Parathyroid adenoma (tissue), 2 donors: ENCODE measurements at regions not wholly inside any gene's neighbourhood (a gene's known extent, or its start where the extent isn't known, plus 50 kb on each side); places are given as distances from the start of the nearest gene placed in this dataset.
"Not testable (repeated sequence)": the region's sequence is repeated elsewhere in the genome, so short reads cannot be mapped to it uniquely, and the experiment has no call there.

Experiments
- H2AFZ ChIP-seq: fragments of 300-600 bp; sonication (generic); one replicate; pipeline ENCODE4 v1.7.0; 2017; ENCODE audit warnings: antibody characterized with exemption, mild to moderate bottlenecking
- H3K27ac ChIP-seq: fragments of 300-600 bp; sonication (generic); one replicate; pipeline ENCODE4 v1.7.0; 2017
- H3K27me3 ChIP-seq: fragments of 300-600 bp; sonication (generic); one replicate; pipeline ENCODE4 v1.7.0; 2017; ENCODE audit warnings: low read length; ENCODE audit not compliant: control insufficient read depth, insufficient read depth
- H3K36me3 ChIP-seq: fragments of 300-600 bp; sonication (generic); one replicate; pipeline ENCODE4 v1.7.0; 2017; ENCODE audit warnings: low read length; ENCODE audit not compliant: control insufficient read depth, insufficient read depth
- H3K4me1 ChIP-seq: fragments of 300-600 bp; sonication (generic); one replicate; pipeline ENCODE4 v1.7.0; 2017; ENCODE audit warnings: control low read depth
- H3K4me2 ChIP-seq: fragments of 300-600 bp; sonication (generic); one replicate; pipeline ENCODE4 v1.7.0; 2017; ENCODE audit warnings: low read length
- H3K4me3 ChIP-seq: fragments of 300-600 bp; sonication (generic); one replicate; pipeline ENCODE4 v1.7.0; 2017; ENCODE audit warnings: low read depth, low read length
- H3K79me2 ChIP-seq: fragments of 300-600 bp; sonication (generic); one replicate; pipeline ENCODE4 v1.7.0; 2017; ENCODE audit warnings: control low read depth
- H3K9ac ChIP-seq: fragments of 300-600 bp; sonication (generic); one replicate; pipeline ENCODE4 v1.7.0; 2017; ENCODE audit warnings: mild to moderate bottlenecking
- H3K9me3 ChIP-seq: fragments of 300-600 bp; sonication (generic); one replicate; pipeline ENCODE4 v1.7.0; 2017; ENCODE audit warnings: low read length; ENCODE audit not compliant: control insufficient read depth
- CTCF ChIP-seq: fragments of 300-600 bp; sonication (generic); IDR thresholded peaks from one replicate; pipeline ENCODE4 v1.7.0; 2017; ENCODE audit warnings: antibody characterized with exemption, mild to moderate bottlenecking
- donor health status: primary hyperparathyroidism.

DNA sequence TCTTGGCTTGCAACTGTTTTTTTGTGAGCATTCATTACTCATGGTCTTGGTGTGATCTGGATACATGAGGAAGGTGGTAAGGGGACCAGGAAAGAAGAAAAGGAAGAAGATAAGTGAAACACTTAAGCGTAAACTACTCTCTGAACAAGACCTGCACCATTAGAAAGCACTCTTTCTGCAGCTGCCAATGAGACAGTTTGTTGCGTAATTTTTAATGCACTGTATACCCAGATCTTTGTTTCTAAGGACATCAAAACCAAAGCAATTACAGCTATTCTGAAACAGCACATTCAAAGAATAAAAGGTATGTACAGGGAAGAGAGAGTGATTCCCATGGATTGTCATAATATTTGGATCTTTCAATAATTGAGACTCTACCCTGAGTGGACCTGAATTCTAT is 147.4 kb downstream of the BLID start:
- no peak overlapping the region for H3K4me2 ChIP-seq
- no peaks in the 10 kb centered on the region for H3K4me1 ChIP-seq
- no peak overlapping the region for H3K27ac ChIP-seq
- H3K79me2 ChIP-seq, result no peaks in the 10 kb centered on the region
- H3K36me3 ChIP-seq, result no peaks in the 10 kb centered on the region
- no peak overlapping the region for H2AFZ ChIP-seq
- H3K9ac ChIP-seq, result no peak overlapping the region
- no peaks in the 10 kb centered on the region for H3K27me3 ChIP-seq
- no peak overlapping the region for H3K4me3 ChIP-seq
- H3K9me3 ChIP-seq, result no peaks in the 10 kb centered on the region
- TF ChIP-seq CTCF, result no peak

GRCh38 chr11:121967131-121967704 is 148.8 kb downstream of the BLID start:
- TF ChIP-seq CTCF, result no peak
- no peak overlapping the region for H3K4me3 ChIP-seq
- no peaks in the 10 kb centered on the region for H3K79me2 ChIP-seq
- no peaks in the 10 kb centered on the region for H3K4me1 ChIP-seq
- no peaks in the 10 kb centered on the region for H3K36me3 ChIP-seq
- no peaks in the 10 kb centered on the region for H3K9me3 ChIP-seq
- H2AFZ ChIP-seq, result no peak overlapping the region
- no peak overlapping the region for H3K4me2 ChIP-seq
- H3K9ac ChIP-seq, result no peak overlapping the region
- H3K27me3 ChIP-seq, result no peaks in the 10 kb centered on the region
- no peak overlapping the region for H3K27ac ChIP-seq

DNA sequence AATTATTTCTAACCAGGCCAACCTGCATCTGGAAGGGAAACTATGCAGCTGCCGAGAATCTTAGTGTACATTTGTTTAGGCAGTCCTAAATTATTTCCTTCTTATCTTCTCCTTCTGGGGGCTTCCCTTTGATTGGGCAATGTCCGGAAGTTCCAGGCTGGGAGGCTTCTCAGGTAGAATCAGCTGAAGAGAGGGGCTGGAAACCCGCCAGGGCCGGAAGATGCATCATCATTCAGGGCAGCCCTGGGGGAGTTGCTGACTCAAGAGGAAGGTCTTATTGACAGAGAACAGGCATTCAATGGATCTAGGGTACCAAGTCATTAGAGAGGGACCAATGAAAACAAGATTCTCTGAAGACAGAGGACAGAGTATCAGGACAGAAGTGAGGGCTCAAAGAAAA is 150.7 kb downstream of the BLID start:
- Histone ChIP-seq H3K27me3 (no peaks in the 10 kb centered on the region), H3K9me3 (no peaks in the 10 kb centered on the region), H3K4me2 (no peak overlapping the region), H3K27ac (no peak overlapping the region), H3K79me2 (no peaks in the 10 kb centered on the region), H3K4me1 (no peaks in the 10 kb centered on the region), H3K4me3 (no peak overlapping the region), H3K9ac (no peak overlapping the region), H3K36me3 (no peaks in the 10 kb centered on the region), H2AFZ (no peak overlapping the region)
- no peak for TF ChIP-seq CTCF

DNA sequence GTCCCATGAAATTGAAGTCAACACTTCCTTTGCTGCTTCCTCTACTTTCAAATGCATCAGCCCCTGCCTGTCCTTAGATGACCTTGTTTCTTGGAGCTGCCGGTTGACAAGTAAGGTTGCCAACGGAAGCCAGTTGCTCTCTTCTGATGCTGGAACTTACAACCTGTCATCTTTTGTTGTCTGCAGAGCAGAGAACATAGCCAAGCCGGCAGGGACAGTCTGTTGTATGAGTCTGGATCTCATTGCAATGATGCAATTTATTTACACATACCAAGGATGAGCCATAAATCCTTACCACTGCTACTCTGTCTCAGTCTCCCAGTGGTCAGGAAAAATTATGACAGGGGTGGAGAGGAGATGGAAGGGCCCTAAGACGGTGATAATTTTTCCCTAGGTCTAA is 151.4 kb downstream of the BLID start:
- no peaks in the 10 kb centered on the region for H3K36me3 ChIP-seq
- no peak overlapping the region for H3K4me2 ChIP-seq
- no peaks in the 10 kb centered on the region for H3K4me1 ChIP-seq
- TF ChIP-seq CTCF, result no peak
- no peaks in the 10 kb centered on the region for H3K27me3 ChIP-seq
- H3K9me3 ChIP-seq, result no peaks in the 10 kb centered on the region
- H3K4me3 ChIP-seq, result no peak overlapping the region
- H3K27ac ChIP-seq, result no peak overlapping the region
- no peak overlapping the region for H3K9ac ChIP-seq
- H3K79me2 ChIP-seq, result no peaks in the 10 kb centered on the region
- no peak overlapping the region for H2AFZ ChIP-seq

- not testable (repeated sequence) for H3K4me2 ChIP-seq
Measured at GRCh38 chr11:121963846-121964245, 152.2 kb downstream of the BLID start.

More at GRCh38 chr11:121963846-121964245, 152.2 kb downstream of the BLID start:
- not testable (repeated sequence) for H3K9me3 ChIP-seq, H3K9ac ChIP-seq, H3K4me1 ChIP-seq, H3K27ac ChIP-seq, H3K4me3 ChIP-seq, H2AFZ ChIP-seq, H3K27me3 ChIP-seq, H3K79me2 ChIP-seq, H3K36me3 ChIP-seq
